GM21381 (cell line): ENCODE measurements at regions not wholly inside any gene's neighbourhood (a gene's known extent, or its start where the extent isn't known, plus 50 kb on each side); places are given as distances from the start of the nearest gene placed in this dataset.

Experiments used
- ATAC-seq: cut with Tn5 transposase; IDR thresholded peaks from one replicate; pipeline ENCODE4 v1.9.1; 2021; ENCODE audit warnings: mild to moderate bottlenecking, moderate library complexity; ENCODE audit not compliant: unreplicated experiment

- no peak for ATAC-seq
These were observed 359.6 kb upstream of the USP24 start for GRCh38 chr1:55574691-55575225.

- ATAC-seq = no peak
These were observed 357.9 kb upstream of the USP24 start for GRCh38 chr1:55572878-55573734.

- ATAC-seq = no peak
These were observed 356.6 kb upstream of the USP24 start for GRCh38 chr1:55571767-55572166.

- ATAC-seq = no peak
These were observed 354.3 kb upstream of the USP24 start for GRCh38 chr1:55569417-55569816.

GRCh38 chr1:55568732-55569131 lies 353.6 kb upstream of the USP24 start:
- no peak for ATAC-seq

GRCh38 chr1:55560266-55560665 lies 345.1 kb upstream of the USP24 start:
- ATAC-seq = no peak

- ATAC-seq = no peak
These were observed 344.7 kb upstream of the USP24 start for GRCh38 chr1:55559842-55560241.

- no peak for ATAC-seq
These were observed 344.0 kb upstream of the USP24 start for GRCh38 chr1:55559161-55559611.

- ATAC-seq = no peak
These were observed 343.4 kb upstream of the USP24 start for GRCh38 chr1:55558515-55558914.

GRCh38 chr1:55555956-55556725 lies 341.0 kb upstream of the USP24 start:
- no peak for ATAC-seq

GRCh38 chr1:55554611-55555010 lies 339.4 kb upstream of the USP24 start:
- ATAC-seq = no peak

GRCh38 chr1:55552636-55553035 lies 337.5 kb upstream of the USP24 start:
- ATAC-seq = no peak

GRCh38 chr1:55547405-55547804 lies 332.2 kb upstream of the USP24 start:
- ATAC-seq = no peak

GRCh38 chr1:55546553-55546952 lies 331.4 kb upstream of the USP24 start:
- ATAC-seq = no peak

- no peak for ATAC-seq
These were observed 329.7 kb upstream of the USP24 start for GRCh38 chr1:55544826-55545225.

GRCh38 chr1:55542901-55543504 lies 327.8 kb upstream of the USP24 start:
- no peak for ATAC-seq

GRCh38 chr1:55541296-55541695 lies 326.1 kb upstream of the USP24 start:
- ATAC-seq = no peak

- ATAC-seq = no peak
These were observed 324.7 kb upstream of the USP24 start for GRCh38 chr1:55539652-55540512.

- no peak for ATAC-seq
These were observed 323.3 kb upstream of the USP24 start for GRCh38 chr1:55538428-55538827.

- ATAC-seq = no peak
These were observed 321.3 kb upstream of the USP24 start for GRCh38 chr1:55536545-55536865.
